HEK293 (cell line): ENCODE measurements at regions not wholly inside any gene's neighbourhood (a gene's known extent, or its start where the extent isn't known, plus 50 kb on each side); places are given as distances from the start of the nearest gene placed in this dataset.
A peak's percentile ranks its signal among the peaks of the same experiment; 100 is the strongest.

Experiments
- CTCF ChIA-PET: fragments of 350-600 bp; formaldehyde crosslinking; extraction: SDS; loops from one replicate; lab custom pipeline; 2021; ENCODE audit warnings: antibody characterized with exemption; lab: Yijun Ruan, JAX
- POLR2A ChIA-PET: fragments of 300-600 bp; formaldehyde crosslinking; extraction: SDS; loops from one replicate; lab custom pipeline; 2020; ENCODE audit warnings: antibody characterized with exemption, inconsistent platforms; lab: Yijun Ruan, JAX
- H3K27ac ChIP-seq: fragments of 200-500 bp; sonication (Bioruptor generic); 2 replicates; pipeline ENCODE4 v1.5.1; 2014; ENCODE audit warnings: low read depth, low read length, control low read depth, inconsistent platforms; ENCODE audit errors: extremely low read depth
- H3K36me3 ChIP-seq, 2 experiments: fragments of 200-500 bp in 1 of 2; sonication (Bioruptor generic) in 1 of 2; 1 replicate in 1 of 2; 2 replicates in 1 of 2; pipeline ENCODE4 v1.5.1; 2014 to 2017; ENCODE audit warnings: inconsistent platforms in 2 of 2, low read length in 2 of 2; ENCODE audit not compliant: control insufficient read depth in 2 of 2, insufficient read depth in 1 of 2
- H3K4me1 ChIP-seq: fragments of 200-500 bp; sonication (Bioruptor generic); 2 replicates; pipeline ENCODE4 v1.5.1; 2014; ENCODE audit warnings: mild to moderate bottlenecking, low read length, inconsistent platforms; ENCODE audit not compliant: control insufficient read depth, insufficient read depth
- H3K4me3 ChIP-seq: 2 replicates; pipeline ENCODE4 v1.5.1; 2011; ENCODE audit warnings: low read depth, mild to moderate bottlenecking, control low read depth, low read length, moderate library complexity
- H3K9me3 ChIP-seq: fragments of 200-500 bp; sonication (Bioruptor generic); 2 replicates; pipeline ENCODE4 v1.5.1; 2014; ENCODE audit warnings: low read depth, low read length, inconsistent platforms; ENCODE audit not compliant: control insufficient read depth, insufficient read depth
- EGR2 ChIP-seq: fragments of 450-650 bp; formaldehyde crosslinking; IDR thresholded peaks from 2 replicates; pipeline ENCODE4 v1.5.1; 2016; ENCODE audit warnings: low read depth, missing biosample characterization, missing genetic modification characterization
- HOXA7 ChIP-seq: sonication (generic); formaldehyde crosslinking; IDR thresholded peaks from 2 replicates; pipeline ENCODE4 v1.8.1; 2022; ENCODE audit warnings: missing genetic modification reagents, borderline replicate concordance
- HOXC10 ChIP-seq: sonication (generic); formaldehyde crosslinking; IDR thresholded peaks from 2 replicates; pipeline ENCODE4 v1.8.1; 2023; ENCODE audit warnings: mild to moderate bottlenecking, missing genetic modification reagents
- KLF17 ChIP-seq: fragments of 450-650 bp; formaldehyde crosslinking; IDR thresholded peaks from 2 replicates; pipeline ENCODE4 v1.5.1; 2016; ENCODE audit warnings: missing biosample characterization, missing genetic modification characterization
- OVOL3 ChIP-seq: fragments of 450-650 bp; formaldehyde crosslinking; IDR thresholded peaks from 2 replicates; pipeline ENCODE4 v1.5.1; 2016; ENCODE audit warnings: missing biosample characterization, missing genetic modification characterization
- ZFHX2 ChIP-seq: fragments of 450-650 bp; formaldehyde crosslinking; conservative IDR thresholded peaks from 2 replicates; pipeline ENCODE4 v1.5.1; 2016; ENCODE audit warnings: missing biosample characterization, missing genetic modification characterization
- ZNF302 ChIP-seq: fragments of 450-650 bp; formaldehyde crosslinking; IDR thresholded peaks from 2 replicates; pipeline ENCODE4 v1.5.1; 2016; ENCODE audit warnings: missing biosample characterization, missing genetic modification characterization, low read depth
- ZNF416 ChIP-seq: fragments of 450-650 bp; formaldehyde crosslinking; IDR thresholded peaks from 2 replicates; pipeline ENCODE4 v1.5.1; 2016; ENCODE audit warnings: missing biosample characterization, missing genetic modification characterization
- ZNF423 ChIP-seq: fragments of 450-650 bp; formaldehyde crosslinking; IDR thresholded peaks from 2 replicates; pipeline ENCODE4 v1.5.1; 2016; ENCODE audit warnings: missing biosample characterization, missing genetic modification characterization
- ZNF529 ChIP-seq: fragments of 450-650 bp; formaldehyde crosslinking; IDR thresholded peaks from 2 replicates; pipeline ENCODE4 v1.5.1; 2017; ENCODE audit warnings: missing genetic modification characterization, missing biosample characterization; ENCODE audit not compliant: insufficient replicate concordance
- ZNF664 ChIP-seq: fragments of 450-650 bp; formaldehyde crosslinking; IDR thresholded peaks from 2 replicates; pipeline ENCODE4 v1.5.1; 2016; ENCODE audit warnings: missing biosample characterization, missing genetic modification characterization
- ZNF701 ChIP-seq: fragments of 450-650 bp; formaldehyde crosslinking; IDR thresholded peaks from 2 replicates; pipeline ENCODE4 v1.5.1; 2016; ENCODE audit warnings: missing biosample characterization, missing genetic modification characterization
- ZNF704 ChIP-seq: fragments of 450-650 bp; formaldehyde crosslinking; IDR thresholded peaks from 2 replicates; pipeline ENCODE4 v1.5.1; 2016; ENCODE audit warnings: missing biosample characterization, missing genetic modification characterization
- ZNF791 ChIP-seq: fragments of 450-650 bp; formaldehyde crosslinking; IDR thresholded peaks from 2 replicates; pipeline ENCODE4 v1.5.1; 2016; ENCODE audit warnings: missing biosample characterization, missing genetic modification characterization
- TF ChIP-seq, protein P1 (sequence below): fragments of 450-650 bp; formaldehyde crosslinking; IDR thresholded peaks from 2 replicates; pipeline ENCODE4 v1.5.1; 2016; ENCODE audit warnings: missing biosample characterization, missing genetic modification characterization

GRCh38 chr1:93766451-93766850 lies 84.8 kb upstream of the BCAR3 start:
- no peak for TF ChIP-seq OVOL3 (tag by site-specific recombination)
- TF ChIP-seq ZNF704 (tag by site-specific recombination), result no peak
- TF ChIP-seq ZNF664 (tag by site-specific recombination), result no peak
- no peak for TF ChIP-seq ZNF416 (tag by site-specific recombination)
- no peak for TF ChIP-seq HOXA7 (CRISPR knock-in tag)
- ChIA-PET CTCF (no interaction called here), POLR2A (no interaction called here)
- no peaks in the 10 kb centered on the region for H3K9me3 ChIP-seq
- H3K4me1 ChIP-seq, result peaks cover 11% of the 10 kb centered on the region
- H3K36me3 ChIP-seq, result no peaks in the 10 kb centered on the region
- H3K4me3 ChIP-seq, result no peak overlapping the region
- H3K27ac ChIP-seq, result no peak overlapping the region

DNA sequence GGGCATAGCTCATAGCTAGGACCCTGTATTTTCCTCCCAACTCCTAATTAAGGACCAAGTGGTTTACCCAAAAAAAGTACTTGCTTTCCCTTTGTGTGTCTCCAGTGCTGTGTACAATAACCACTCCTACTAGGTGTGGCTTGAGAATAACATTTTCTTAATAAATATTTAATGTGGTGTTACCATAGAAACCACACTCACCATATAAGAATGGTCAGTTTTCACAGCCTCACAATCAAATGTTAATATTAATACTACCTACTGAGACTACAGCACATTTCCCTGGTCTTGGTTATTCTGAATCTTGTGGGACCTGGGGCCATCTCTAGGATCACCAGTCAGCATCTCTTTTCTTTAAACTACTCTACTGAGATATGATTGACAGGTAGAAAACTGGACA lies 83.5 kb upstream of the BCAR3 start:
- peaks cover 11% of the 10 kb centered on the region for H3K4me1 ChIP-seq
- no peaks in the 10 kb centered on the region for H3K9me3 ChIP-seq
- CTCF ChIA-PET, result interaction anchor here (0.6 kb wide), 1 partner anchor 96 kb away, joined by 3 read pairs; no protein-coding TSS in a partner anchor
- TF ChIP-seq KLF17, result no peak
- no peak for TF ChIP-seq ZNF529 (tag by site-specific recombination)
- no peak for TF ChIP-seq HOXC10 (CRISPR knock-in tag)
- TF ChIP-seq ZNF791 (tag by site-specific recombination), result no peak
- no peak overlapping the region for H3K4me3 ChIP-seq
- no peaks in the 10 kb centered on the region for H3K36me3 ChIP-seq
- POLR2A ChIA-PET, result no interaction called here
- no peak overlapping the region for H3K27ac ChIP-seq

- CTCF ChIA-PET, result interaction anchor here (0.6 kb wide), 1 partner anchor 96 kb away, joined by 3 read pairs; no protein-coding TSS in a partner anchor
- Histone ChIP-seq H3K9me3 (no peaks in the 10 kb centered on the region), H3K4me1 (peaks cover 11% of the 10 kb centered on the region), H3K4me3 (no peak overlapping the region), H3K36me3 (no peaks in the 10 kb centered on the region), H3K27ac (no peak overlapping the region)
- POLR2A ChIA-PET, result no interaction called here
- TF ChIP-seq ZNF701 (tag by site-specific recombination) (no peak), ZNF423 (tag by site-specific recombination) (no peak), ZFHX2 (tag by site-specific recombination) (0 out of 2 replicates have a peak, but pooled peaks have one; percentile 1)
Measured at GRCh38 chr1:93764366-93764750, 82.7 kb upstream of the BCAR3 start.

GRCh38 chr1:93763704-93764365 lies 82.2 kb upstream of the BCAR3 start:
- no peaks in the 10 kb centered on the region for H3K36me3 ChIP-seq
- ChIA-PET CTCF (interaction anchor here (1.7 kb wide), 1 partner anchor 50 kb away, joined by 7 read pairs; no protein-coding TSS in a partner anchor), POLR2A (no interaction called here)
- H3K9me3 ChIP-seq, result no peaks in the 10 kb centered on the region
- no peak overlapping the region for H3K4me3 ChIP-seq
- H3K27ac ChIP-seq, result no peak overlapping the region
- H3K4me1 ChIP-seq, result peaks cover 8% of the 10 kb centered on the region
- TF ChIP-seq ZNF302 (tag by site-specific recombination), result no peak
- TF ChIP-seq, protein P1, sequence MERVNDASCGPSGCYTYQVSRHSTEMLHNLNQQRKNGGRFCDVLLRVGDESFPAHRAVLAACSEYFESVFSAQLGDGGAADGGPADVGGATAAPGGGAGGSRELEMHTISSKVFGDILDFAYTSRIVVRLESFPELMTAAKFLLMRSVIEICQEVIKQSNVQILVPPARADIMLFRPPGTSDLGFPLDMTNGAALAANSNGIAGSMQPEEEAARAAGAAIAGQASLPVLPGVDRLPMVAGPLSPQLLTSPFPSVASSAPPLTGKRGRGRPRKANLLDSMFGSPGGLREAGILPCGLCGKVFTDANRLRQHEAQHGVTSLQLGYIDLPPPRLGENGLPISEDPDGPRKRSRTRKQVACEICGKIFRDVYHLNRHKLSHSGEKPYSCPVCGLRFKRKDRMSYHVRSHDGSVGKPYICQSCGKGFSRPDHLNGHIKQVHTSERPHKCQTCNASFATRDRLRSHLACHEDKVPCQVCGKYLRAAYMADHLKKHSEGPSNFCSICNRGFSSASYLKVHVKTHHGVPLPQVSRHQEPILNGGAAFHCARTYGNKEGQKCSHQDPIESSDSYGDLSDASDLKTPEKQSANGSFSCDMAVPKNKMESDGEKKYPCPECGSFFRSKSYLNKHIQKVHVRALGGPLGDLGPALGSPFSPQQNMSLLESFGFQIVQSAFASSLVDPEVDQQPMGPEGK (tag by site-specific recombination), result no peak
- TF ChIP-seq EGR2 (tag by site-specific recombination), result peak; percentile 32; the same call in 1 of the 2 replicates
- TF ChIP-seq ZFHX2 (tag by site-specific recombination), result peak; percentile 18; the same call in 1 of the 2 replicates
